ENCODE measurements at regions not wholly inside any gene's neighbourhood (a gene's known extent, or its start where the extent isn't known, plus 50 kb on each side); places are given as distances from the start of the nearest gene placed in this dataset.

- TF ChIP-seq CTCF (IDR thresholded peaks at IDR 0.05) (no peak), POLR2A (IDR thresholded peaks at IDR 0.05) (no peak), EP300 (IDR thresholded peaks at IDR 0.05) (no peak)
Measured at GRCh38 chr20:40591119-40591518, 97.9 kb downstream of the MAFB start.

Measured in ovary (tissue), 3 donors.